ENCODE measurements at regions not wholly inside any gene's neighbourhood (a gene's known extent, or its start where the extent isn't known, plus 50 kb on each side); places are given as distances from the start of the nearest gene placed in this dataset.

- Histone ChIP-seq H3K4me1 (ENCODE audit: control insufficient read depth in 2 of 2, insufficient read depth in 1 of 2, low read depth in 1 of 2, low read length in 2 of 2) (peaks cover 0 to 2% of the 10 kb centered on the region in 2 donors), H3K23ac (ENCODE audit: low read depth, low read length, poor library complexity) (no peak overlapping the region), H2BK120ac (ENCODE audit: low read depth, low read length) (no peak overlapping the region), H3K27me3 (ENCODE audit: control insufficient read depth in 3 of 3, insufficient read depth in 3 of 3, low read depth in 1 of 3, low read length in 3 of 3) (no peaks in the 10 kb centered on the region), H3K4ac (ENCODE audit: low read length) (no peak overlapping the region), H2BK5ac (ENCODE audit: low read length) (no peak overlapping the region), H3K79me1 (ENCODE audit: low read depth, low read length) (no peaks in the 10 kb centered on the region), H3K27ac (replicated peaks; ENCODE audit: low read length) (no peak overlapping the region), H3K36me3 (replicated peaks in 1 of 2; ENCODE audit: control insufficient read depth in 2 of 2, insufficient read depth in 2 of 2, low read length in 2 of 2) (no peaks in the 10 kb centered on the region), H3K9ac (ENCODE audit: low read depth, low read length, poor library complexity) (no peak overlapping the region), H4K91ac (ENCODE audit: low read depth, low read length, poor library complexity) (no peak overlapping the region), H2BK15ac (ENCODE audit: low read length) (no peak overlapping the region), H3K9me3 (replicated peaks in 1 of 2; ENCODE audit: control insufficient read depth in 2 of 2, insufficient read depth in 1 of 2, low read depth in 1 of 2, low read length in 2 of 2) (no peaks in the 10 kb centered on the region), H4K8ac (ENCODE audit: low read depth, low read length) (no peak overlapping the region), H3K14ac (ENCODE audit: low read length) (no peak overlapping the region), H3K4me2 (ENCODE audit: insufficient read depth, low read length, poor library complexity, severe bottlenecking) (no peak overlapping the region), H2AK5ac (ENCODE audit: low read depth, low read length) (no peak overlapping the region), H2AFZ (ENCODE audit: low read length) (no peak overlapping the region), H3K4me3 (ENCODE audit: low read length in 2 of 2) (no peak overlapping the region), H3K18ac (ENCODE audit: low read length) (no peak overlapping the region), H2BK12ac (ENCODE audit: low read length) (no peak overlapping the region)
- no peak for DNase-seq (ENCODE audit: low spot score)
- no CpG with 5 or more reads among the region's 2 CpGs for whole genome bisulfite sequencing, 2 donors (ENCODE audit: extremely low coverage in 2 of 2, insufficient read length in 2 of 2, insufficient replicate concordance in 1 of 2)
These were observed 1441.8 kb downstream of the TBC1D22A start for GRCh38 chr22:48204296-48204695.

GRCh38 chr22:48199667-48200066 lies 1437.2 kb downstream of the TBC1D22A start:
- no peak overlapping the region for H3K27ac ChIP-seq (replicated peaks; ENCODE audit: low read length)
- DNase-seq (ENCODE audit: low spot score): no peak
- H3K36me3 ChIP-seq (replicated peaks in 1 of 2; ENCODE audit: control insufficient read depth in 2 of 2, insufficient read depth in 2 of 2, low read length in 2 of 2): no peaks in the 10 kb centered on the region
- no peak overlapping the region for H2AFZ ChIP-seq (ENCODE audit: low read length)
- no peak overlapping the region for H4K8ac ChIP-seq (ENCODE audit: low read depth, low read length)
- no peak overlapping the region for H4K91ac ChIP-seq (ENCODE audit: low read depth, low read length, poor library complexity)
- WGBS, 2 donors (ENCODE audit: extremely low coverage in 2 of 2, insufficient read length in 2 of 2, insufficient replicate concordance in 1 of 2): no CpG with 5 or more reads among the region's 7 CpGs
- H3K4me1 ChIP-seq (ENCODE audit: control insufficient read depth in 2 of 2, insufficient read depth in 1 of 2, low read depth in 1 of 2, low read length in 2 of 2): peaks cover 0 to 6% of the 10 kb centered on the region in 2 donors
- H3K27me3 ChIP-seq (ENCODE audit: control insufficient read depth in 3 of 3, insufficient read depth in 3 of 3, low read depth in 1 of 3, low read length in 3 of 3): no peaks in the 10 kb centered on the region
- no peak overlapping the region for H2BK15ac ChIP-seq (ENCODE audit: low read length)
- no peak overlapping the region for H3K23ac ChIP-seq (ENCODE audit: low read depth, low read length, poor library complexity)
- peak overlapping the region; percentile 70 for H2AK5ac ChIP-seq (ENCODE audit: low read depth, low read length)
- no peaks in the 10 kb centered on the region for H3K9me3 ChIP-seq (replicated peaks in 1 of 2; ENCODE audit: control insufficient read depth in 2 of 2, insufficient read depth in 1 of 2, low read depth in 1 of 2, low read length in 2 of 2)
- no peak overlapping the region for H3K9ac ChIP-seq (ENCODE audit: low read depth, low read length, poor library complexity)
- no peak overlapping the region for H2BK12ac ChIP-seq (ENCODE audit: low read length)
- no peak overlapping the region for H2BK120ac ChIP-seq (ENCODE audit: low read depth, low read length)
- no peak overlapping the region for H3K4ac ChIP-seq (ENCODE audit: low read length)
- H3K4me2 ChIP-seq (ENCODE audit: insufficient read depth, low read length, poor library complexity, severe bottlenecking): no peak overlapping the region
- H3K4me3 ChIP-seq (ENCODE audit: low read length in 2 of 2): no peak overlapping the region
- H3K18ac ChIP-seq (ENCODE audit: low read length): peak overlapping the region; percentile 81
- no peak overlapping the region for H2BK5ac ChIP-seq (ENCODE audit: low read length)
- H3K79me1 ChIP-seq (ENCODE audit: low read depth, low read length): no peaks in the 10 kb centered on the region
- peak overlapping the region; percentile 43 for H3K14ac ChIP-seq (ENCODE audit: low read length)

GRCh38 chr22:48198489-48199459 lies 1436.3 kb downstream of the TBC1D22A start:
- Histone ChIP-seq H3K4me3 (ENCODE audit: low read length in 2 of 2) (no peak overlapping the region), H3K27ac (replicated peaks; ENCODE audit: low read length) (no peak overlapping the region)

GRCh38 chr22:48197189-48197690 lies 1434.8 kb downstream of the TBC1D22A start:
- no peak overlapping the region for H2BK12ac ChIP-seq (ENCODE audit: low read length)
- no peak overlapping the region for H3K4me2 ChIP-seq (ENCODE audit: insufficient read depth, low read length, poor library complexity, severe bottlenecking)
- H3K4me3 ChIP-seq (ENCODE audit: low read length in 2 of 2): no peak overlapping the region
- no peak overlapping the region for H3K18ac ChIP-seq (ENCODE audit: low read length)
- no peak for DNase-seq (ENCODE audit: low spot score)
- peaks cover 0 to 6% of the 10 kb centered on the region in 2 donors for H3K4me1 ChIP-seq (ENCODE audit: control insufficient read depth in 2 of 2, insufficient read depth in 1 of 2, low read depth in 1 of 2, low read length in 2 of 2)
- H3K79me1 ChIP-seq (ENCODE audit: low read depth, low read length): no peaks in the 10 kb centered on the region
- no peak overlapping the region for H2BK120ac ChIP-seq (ENCODE audit: low read depth, low read length)
- no peaks in the 10 kb centered on the region for H3K27me3 ChIP-seq (ENCODE audit: control insufficient read depth in 3 of 3, insufficient read depth in 3 of 3, low read depth in 1 of 3, low read length in 3 of 3)
- no peak overlapping the region for H3K23ac ChIP-seq (ENCODE audit: low read depth, low read length, poor library complexity)
- H3K14ac ChIP-seq (ENCODE audit: low read length): no peak overlapping the region
- H3K4ac ChIP-seq (ENCODE audit: low read length): no peak overlapping the region
- no peak overlapping the region for H3K27ac ChIP-seq (replicated peaks; ENCODE audit: low read length)
- no peak overlapping the region for H4K91ac ChIP-seq (ENCODE audit: low read depth, low read length, poor library complexity)
- no peak overlapping the region for H4K8ac ChIP-seq (ENCODE audit: low read depth, low read length)
- H2BK5ac ChIP-seq (ENCODE audit: low read length): no peak overlapping the region
- no CpG with 5 or more reads among the region's 2 CpGs for WGBS, 2 donors (ENCODE audit: extremely low coverage in 2 of 2, insufficient read length in 2 of 2, insufficient replicate concordance in 1 of 2)
- no peaks in the 10 kb centered on the region for H3K36me3 ChIP-seq (replicated peaks in 1 of 2; ENCODE audit: control insufficient read depth in 2 of 2, insufficient read depth in 2 of 2, low read length in 2 of 2)
- no peak overlapping the region for H2AFZ ChIP-seq (ENCODE audit: low read length)
- no peak overlapping the region for H2AK5ac ChIP-seq (ENCODE audit: low read depth, low read length)
- H2BK15ac ChIP-seq (ENCODE audit: low read length): no peak overlapping the region
- no peak overlapping the region for H3K9ac ChIP-seq (ENCODE audit: low read depth, low read length, poor library complexity)
- H3K9me3 ChIP-seq (replicated peaks in 1 of 2; ENCODE audit: control insufficient read depth in 2 of 2, insufficient read depth in 1 of 2, low read depth in 1 of 2, low read length in 2 of 2): no peaks in the 10 kb centered on the region

More at GRCh38 chr22:48198489-48199459, 1436.3 kb downstream of the TBC1D22A start:
- Histone ChIP-seq H2BK15ac (ENCODE audit: low read length) (no peak overlapping the region), H3K4me2 (ENCODE audit: insufficient read depth, low read length, poor library complexity, severe bottlenecking) (no peak overlapping the region), H3K9ac (ENCODE audit: low read depth, low read length, poor library complexity) (no peak overlapping the region), H3K27me3 (ENCODE audit: control insufficient read depth in 3 of 3, insufficient read depth in 3 of 3, low read depth in 1 of 3, low read length in 3 of 3) (no peaks in the 10 kb centered on the region), H2AFZ (ENCODE audit: low read length) (no peak overlapping the region), H4K91ac (ENCODE audit: low read depth, low read length, poor library complexity) (no peak overlapping the region), H3K18ac (ENCODE audit: low read length) (peak overlapping the region; percentile 52), H2BK12ac (ENCODE audit: low read length) (no peak overlapping the region), H2AK5ac (ENCODE audit: low read depth, low read length) (peak overlapping the region; percentile 70), H3K9me3 (replicated peaks in 1 of 2; ENCODE audit: control insufficient read depth in 2 of 2, insufficient read depth in 1 of 2, low read depth in 1 of 2, low read length in 2 of 2) (no peaks in the 10 kb centered on the region), H3K36me3 (replicated peaks in 1 of 2; ENCODE audit: control insufficient read depth in 2 of 2, insufficient read depth in 2 of 2, low read length in 2 of 2) (no peaks in the 10 kb centered on the region), H3K23ac (ENCODE audit: low read depth, low read length, poor library complexity) (no peak overlapping the region), H2BK120ac (ENCODE audit: low read depth, low read length) (no peak overlapping the region), H3K4me1 (ENCODE audit: control insufficient read depth in 2 of 2, insufficient read depth in 1 of 2, low read depth in 1 of 2, low read length in 2 of 2) (peaks cover 0 to 6% of the 10 kb centered on the region in 2 donors), H3K79me1 (ENCODE audit: low read depth, low read length) (no peaks in the 10 kb centered on the region), H2BK5ac (ENCODE audit: low read length) (no peak overlapping the region), H3K4ac (ENCODE audit: low read length) (no peak overlapping the region), H3K14ac (ENCODE audit: low read length) (no peak overlapping the region), H4K8ac (ENCODE audit: low read depth, low read length) (no peak overlapping the region)
- no CpG with 5 or more reads among the region's 11 CpGs for WGBS, 2 donors (ENCODE audit: extremely low coverage in 2 of 2, insufficient read length in 2 of 2, insufficient replicate concordance in 1 of 2)
- no peak for DNase-seq (ENCODE audit: low spot score)
